B cell (primary cell): ENCODE measurements at regions not wholly inside any gene's neighbourhood (a gene's known extent, or its start where the extent isn't known, plus 50 kb on each side); places are given as distances from the start of the nearest gene placed in this dataset.

Experiments
- ATAC-seq: fragments of 200-7000 bp; cut with Tn5 transposase; one replicate; pipeline ENCODE4 v1.10.0; 2021; ENCODE audit warnings: low read depth, mild to moderate bottlenecking, moderate number of reproducible peaks, moderate library complexity
- CTCF ChIA-PET: fragments of 350-600 bp; sonication (Branson Sonifier 250); formaldehyde crosslinking; loops from one replicate; lab custom pipeline; 2021; ENCODE audit warnings: antibody characterized with exemption, inconsistent platforms; lab: Charles Lee
- POLR2A ChIA-PET: fragments of 350-600 bp; sonication (Branson Sonifier 250); formaldehyde crosslinking; loops from one replicate; lab custom pipeline; 2021; ENCODE audit warnings: antibody characterized with exemption; lab: Charles Lee
- DNase-seq: peaks from one replicate; pipeline ENCODE4 v3.0.0; 2013
- H2AFZ ChIP-seq: 2 replicates; pipeline ENCODE4 v1.6.1; 2012; ENCODE audit warnings: mild to moderate bottlenecking, low read depth, low read length; ENCODE audit not compliant: insufficient read depth, poor library complexity, severe bottlenecking
- H3K27ac ChIP-seq, 2 donors: 1 replicate in 1 of 2; 2 replicates in 1 of 2; pipeline ENCODE4 v1.5.1; 2012 to 2013; ENCODE audit warnings: low read length in 2 of 2, mild to moderate bottlenecking in 2 of 2, moderate library complexity in 1 of 2
- H3K27me3 ChIP-seq, 4 experiments: fragments of 200-600 bp in 1 of 4; sonication (generic) in 1 of 4; replicated peaks in 1 of 4; 1 replicate in 2 of 4; 2 replicates in 2 of 4; pipeline versions ENCODE4 v1.6.1 to v1.7.0; 2013 to 2016; ENCODE audit warnings: low read length in 3 of 4, mild to moderate bottlenecking in 2 of 4, mixed read lengths in 1 of 4, moderate library complexity in 1 of 4; ENCODE audit not compliant: insufficient read depth in 4 of 4, control insufficient read depth in 3 of 4; ENCODE audit errors: control extremely low read depth in 1 of 4
- H3K36me3 ChIP-seq, 2 experiments: replicated peaks in 1 of 2; 1 replicate in 1 of 2; 2 replicates in 1 of 2; pipeline versions ENCODE4 v1.6.1 to v1.7.1; 2013; ENCODE audit warnings: low read length in 1 of 2; ENCODE audit not compliant: insufficient read depth in 2 of 2, control insufficient read depth in 1 of 2; ENCODE audit errors: control extremely low read depth in 1 of 2, extremely low read depth in 1 of 2
- H3K4me1 ChIP-seq, 2 donors: fragments of 200-600 bp in 1 of 2; sonication (generic) in 1 of 2; 1 replicate in 1 of 2; 2 replicates in 1 of 2; pipeline versions ENCODE4 v1.5.1 to v1.6.1; 2013 to 2017; ENCODE audit warnings: low read length in 2 of 2; ENCODE audit not compliant: control insufficient read depth in 2 of 2, insufficient read depth in 2 of 2
- H3K4me2 ChIP-seq: replicated peaks from 2 replicates; pipeline ENCODE3; 2012; ENCODE audit warnings: mild to moderate bottlenecking, low read depth, low read length; ENCODE audit not compliant: poor library complexity, severe bottlenecking
- H3K4me3 ChIP-seq, 5 experiments: fragments of 200-600 bp in 1 of 5; sonication (generic) in 1 of 5; 1 replicate in 3 of 5; 2 replicates in 2 of 5; pipeline versions ENCODE4 v1.5.1 to v1.7.0; 2011 to 2016; ENCODE audit warnings: low read length in 4 of 5, mild to moderate bottlenecking in 4 of 5, low read depth in 2 of 5, control low read depth in 1 of 5, moderate library complexity in 1 of 5; ENCODE audit not compliant: insufficient read depth in 1 of 5; ENCODE audit errors: control extremely low read depth in 1 of 5, extremely low read depth in 1 of 5
- H3K79me2 ChIP-seq: fragments of 200-600 bp; sonication (generic); one replicate; pipeline ENCODE4 v1.6.0; 2016; ENCODE audit warnings: low read length; ENCODE audit not compliant: control insufficient read depth, insufficient read depth
- H3K9ac ChIP-seq: fragments of 200-600 bp; sonication (generic); 2 replicates; pipeline ENCODE4 v1.6.1; 2017; ENCODE audit warnings: mild to moderate bottlenecking, low read length, moderate library complexity
- H3K9me3 ChIP-seq, 3 donors: one replicate each; pipeline versions ENCODE4 v1.6.1 to v1.7.1; 2013; ENCODE audit warnings: low read length in 2 of 3; ENCODE audit not compliant: control insufficient read depth in 2 of 3, insufficient read depth in 1 of 3; ENCODE audit errors: control extremely low read depth in 1 of 3
- H4K20me1 ChIP-seq: 2 replicates; pipeline ENCODE4 v1.6.0; 2012; ENCODE audit warnings: mild to moderate bottlenecking, low read length; ENCODE audit not compliant: insufficient read depth, control insufficient read depth, poor library complexity, severe bottlenecking
- H3K27ac Mint-ChIP-seq: one replicate; pipeline ENCODE4 v1.8.0; 2021; ENCODE audit warnings: mixed read lengths
- H3K27me3 Mint-ChIP-seq: one replicate; pipeline ENCODE4 v1.8.0; 2021; ENCODE audit warnings: mixed read lengths
- H3K4me1 Mint-ChIP-seq: one replicate; pipeline ENCODE4 v1.8.0; 2021; ENCODE audit warnings: mixed read lengths
- H3K4me3 Mint-ChIP-seq: one replicate; pipeline ENCODE4 v1.8.0; 2021; ENCODE audit warnings: mixed read lengths
- H3K9me3 Mint-ChIP-seq: one replicate; pipeline ENCODE4 v1.8.0; 2022; ENCODE audit warnings: mixed read lengths; ENCODE audit not compliant: insufficient read depth
- EZH2 ChIP-seq: IDR thresholded peaks from 2 replicates; pipeline ENCODE4 v1.6.1; 2012; ENCODE audit warnings: borderline replicate concordance, low read depth, mild to moderate bottlenecking, moderate library complexity, low read length; ENCODE audit not compliant: insufficient read depth, poor library complexity, severe bottlenecking
- WGBS: methylation state at CpG from one replicate; pipeline ENCODE4 v1.1.5; 2013; ENCODE audit warnings: missing lambda C conversion rate; ENCODE audit not compliant: insufficient coverage; 5-methylcytosine and 5-hydroxymethylcytosine counted together
- intact Hi-C: fragments of 100-400 bp; cut with micrococcal nuclease; formaldehyde crosslinking; loops from one replicate; pipeline ENCODE4 v1.10.0; 2022
- TF ChIP-seq, protein P1 (sequence below): fragments of 200-600 bp; IDR thresholded peaks from one replicate; pipeline ENCODE4 v1.8.0; 2022; ENCODE audit warnings: antibody characterized with exemption, mild to moderate bottlenecking

DNA sequence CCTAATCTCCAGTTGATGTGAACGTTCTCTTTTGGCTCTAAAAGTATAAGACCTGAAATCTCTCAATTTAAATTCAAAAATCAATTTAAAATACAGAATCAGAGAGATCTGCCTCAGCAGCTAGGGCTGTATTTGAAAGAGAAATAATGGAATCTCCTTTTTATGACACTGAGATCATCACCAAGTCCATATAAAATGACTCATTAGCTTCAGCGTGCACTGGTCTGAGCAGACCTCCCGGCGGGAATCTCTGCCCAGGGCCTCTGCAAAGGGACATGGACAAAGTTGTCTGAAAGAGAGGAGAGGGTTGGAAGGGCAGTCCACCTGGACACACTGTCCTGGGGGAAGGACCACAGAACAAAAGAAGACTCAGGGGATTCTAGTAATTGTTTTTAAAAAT lies 855.6 kb downstream of the EFNB2 start:
- ChIA-PET CTCF (no interaction called here), POLR2A (no interaction called here)
- Histone ChIP-seq H3K9me3 (peaks cover 0 to 4% (median 0%) of the 10 kb centered on the region in 3 donors), H3K9ac (no peak overlapping the region), H3K4me2 (no peak overlapping the region), H4K20me1 (no peaks in the 10 kb centered on the region), H3K36me3 (no peaks in the 10 kb centered on the region), H3K27ac (no peak overlapping the region), H3K79me2 (no peaks in the 10 kb centered on the region), H3K4me3 (no peak overlapping the region), H2AFZ (no peak overlapping the region), H3K27me3 (no peaks in the 10 kb centered on the region), H3K4me1 (no peaks in the 10 kb centered on the region)
- no peak overlapping the region for H3K27ac Mint-ChIP-seq
- no peaks in the 10 kb centered on the region for H3K4me1 Mint-ChIP-seq
- no CpG with 5 or more reads among the region's 4 CpGs for WGBS
- no peak for TF ChIP-seq EZH2
- TF ChIP-seq, protein P1, sequence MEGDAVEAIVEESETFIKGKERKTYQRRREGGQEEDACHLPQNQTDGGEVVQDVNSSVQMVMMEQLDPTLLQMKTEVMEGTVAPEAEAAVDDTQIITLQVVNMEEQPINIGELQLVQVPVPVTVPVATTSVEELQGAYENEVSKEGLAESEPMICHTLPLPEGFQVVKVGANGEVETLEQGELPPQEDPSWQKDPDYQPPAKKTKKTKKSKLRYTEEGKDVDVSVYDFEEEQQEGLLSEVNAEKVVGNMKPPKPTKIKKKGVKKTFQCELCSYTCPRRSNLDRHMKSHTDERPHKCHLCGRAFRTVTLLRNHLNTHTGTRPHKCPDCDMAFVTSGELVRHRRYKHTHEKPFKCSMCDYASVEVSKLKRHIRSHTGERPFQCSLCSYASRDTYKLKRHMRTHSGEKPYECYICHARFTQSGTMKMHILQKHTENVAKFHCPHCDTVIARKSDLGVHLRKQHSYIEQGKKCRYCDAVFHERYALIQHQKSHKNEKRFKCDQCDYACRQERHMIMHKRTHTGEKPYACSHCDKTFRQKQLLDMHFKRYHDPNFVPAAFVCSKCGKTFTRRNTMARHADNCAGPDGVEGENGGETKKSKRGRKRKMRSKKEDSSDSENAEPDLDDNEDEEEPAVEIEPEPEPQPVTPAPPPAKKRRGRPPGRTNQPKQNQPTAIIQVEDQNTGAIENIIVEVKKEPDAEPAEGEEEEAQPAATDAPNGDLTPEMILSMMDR = no peak
- ATAC-seq (no peak), DNase-seq (no peak)
- intact Hi-C loops = no loop called here
- no peaks in the 10 kb centered on the region for H3K9me3 Mint-ChIP-seq
- H3K4me3 Mint-ChIP-seq = no peak overlapping the region
- H3K27me3 Mint-ChIP-seq = no peaks in the 10 kb centered on the region

DNA sequence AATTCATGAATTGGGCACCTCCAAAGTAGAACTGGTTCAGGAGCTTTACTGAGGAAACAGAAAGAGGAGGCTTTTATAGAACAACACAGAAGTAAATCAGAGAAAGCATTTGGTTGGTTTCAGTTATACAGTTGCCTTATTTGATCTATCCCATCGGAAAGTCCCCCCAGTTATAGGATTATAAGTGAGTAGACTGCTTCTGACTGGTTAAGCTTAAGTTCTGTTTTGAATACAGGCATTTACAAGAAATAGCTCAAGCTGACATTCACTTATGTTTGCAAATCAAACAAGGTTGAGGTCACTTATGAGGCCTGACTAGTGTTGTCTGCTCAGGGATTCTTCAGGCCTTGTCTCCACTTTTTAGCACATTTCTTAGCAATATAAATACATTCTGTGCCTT lies 857.4 kb downstream of the EFNB2 start:
- H3K9ac ChIP-seq = no peak overlapping the region
- intact Hi-C loops = no loop called here
- ChIA-PET CTCF (no interaction called here), POLR2A (no interaction called here)
- Mint-ChIP-seq H3K9me3 (no peaks in the 10 kb centered on the region), H3K4me3 (no peak overlapping the region), H3K4me1 (no peaks in the 10 kb centered on the region), H3K27ac (no peak overlapping the region), H3K27me3 (no peaks in the 10 kb centered on the region)
- H3K27me3 ChIP-seq = no peaks in the 10 kb centered on the region
- H3K4me3 ChIP-seq = no peak overlapping the region
- no peaks in the 10 kb centered on the region for H4K20me1 ChIP-seq
- H3K36me3 ChIP-seq = no peaks in the 10 kb centered on the region
- H2AFZ ChIP-seq = no peak overlapping the region
- H3K9me3 ChIP-seq = peaks cover 0 to 4% (median 0%) of the 10 kb centered on the region in 3 donors
- no peak overlapping the region for H3K4me2 ChIP-seq
- no peak for ATAC-seq
- no peaks in the 10 kb centered on the region for H3K4me1 ChIP-seq
- no peak overlapping the region for H3K27ac ChIP-seq
- no peaks in the 10 kb centered on the region for H3K79me2 ChIP-seq
- DNase-seq = no peak
- TF ChIP-seq, protein P1 = no peak
- TF ChIP-seq EZH2 = no peak
- no CpG with 5 or more reads among the region's 1 CpG for WGBS
